ENCODE measurements at regions not wholly inside any gene's neighbourhood (a gene's known extent, or its start where the extent isn't known, plus 50 kb on each side); places are given as distances from the start of the nearest gene placed in this dataset.

DNA sequence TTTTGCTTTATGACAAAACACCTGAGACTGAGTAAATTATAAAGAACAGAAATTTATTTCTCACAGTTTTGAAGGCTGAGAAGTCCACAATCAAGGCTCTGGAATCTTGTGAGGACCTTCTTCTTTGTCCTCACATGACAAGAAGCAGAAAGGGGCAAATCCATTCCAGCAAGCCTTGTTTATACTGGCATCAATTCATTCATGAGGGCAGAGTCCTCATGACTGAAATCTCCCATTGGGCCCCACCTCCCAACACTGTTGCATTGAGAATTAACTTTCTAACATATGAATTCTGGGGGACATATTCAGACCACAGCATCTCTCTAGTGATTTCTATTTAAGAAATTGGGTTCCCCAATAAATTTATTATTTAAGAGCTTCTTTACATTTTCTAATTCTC, 395.4 kb downstream of the AR start:
- no peak overlapping the region for H3K9ac ChIP-seq (ENCODE audit: low read depth, low read length)
- no peak overlapping the region for H3K23ac ChIP-seq (ENCODE audit: low read depth, low read length)
- no peak overlapping the region for H3K56ac ChIP-seq (ENCODE audit: extremely low read depth, insufficient read depth, low read length)
- dilution Hi-C loops (cut with HindIII; ENCODE audit: low sequenced_read_pairs, unreplicated experiment): no loop called here
- H2BK120ac ChIP-seq (ENCODE audit: low read depth, low read length): no peak overlapping the region
- no peak overlapping the region for H2AFZ ChIP-seq (replicated peaks; ENCODE audit: low read length, poor library complexity)
- no peak overlapping the region for H3K14ac ChIP-seq (replicated peaks; ENCODE audit: low read depth, low read length)
- H3K79me1 ChIP-seq (ENCODE audit: low read depth in 1 of 2, low read length in 2 of 2): no peaks in the 10 kb centered on the region
- H3K36me3 ChIP-seq (ENCODE audit: control insufficient read depth, insufficient read depth, low read length): no peaks in the 10 kb centered on the region
- H3K4me1 ChIP-seq (ENCODE audit: control insufficient read depth, insufficient read depth, low read length): no peaks in the 10 kb centered on the region
- DNase-seq (no peak), ATAC-seq (ENCODE audit: low read depth) (no peak)
- POLR2A ChIA-PET (ENCODE audit: unreplicated experiment): no interaction called here
- H4K5ac ChIP-seq (ENCODE audit: low read depth, low read length): no peak overlapping the region
- no peak overlapping the region for H4K91ac ChIP-seq (ENCODE audit: insufficient read depth, low read depth, low read length)
- H2BK15ac ChIP-seq (ENCODE audit: low read depth, low read length): no peak overlapping the region
- no peak overlapping the region for H2AK5ac ChIP-seq (ENCODE audit: low read depth, low read length)
- no peaks in the 10 kb centered on the region for H3K27me3 ChIP-seq (ENCODE audit: control insufficient read depth, insufficient read depth, low read length)
- no peak overlapping the region for H3K4ac ChIP-seq (ENCODE audit: low read depth, low read length)
- no TSS peak for BruUV-seq (replicated peaks)
- no peaks in the 10 kb centered on the region for H3K9me3 ChIP-seq (ENCODE audit: control insufficient read depth, insufficient read depth, low read length)
- in situ Hi-C loops (cut with MboI; ENCODE audit: low sequenced_read_pairs): no loop called here
- no peak overlapping the region for H2BK20ac ChIP-seq (ENCODE audit: low read depth, low read length)
- H2AK9ac ChIP-seq (replicated peaks; ENCODE audit: low read depth, low read length, poor library complexity): no peak overlapping the region
- H3K27ac ChIP-seq (ENCODE audit: insufficient read depth, low read length): no peak overlapping the region
- no peaks in the 10 kb centered on the region for H3K9me1 ChIP-seq (ENCODE audit: insufficient read depth, low read length)
- no peak for TF ChIP-seq RCOR1 (IDR thresholded peaks at IDR 0.05; ENCODE audit: insufficient replicate concordance, low read length)
- TF ChIP-seq, protein P1, sequence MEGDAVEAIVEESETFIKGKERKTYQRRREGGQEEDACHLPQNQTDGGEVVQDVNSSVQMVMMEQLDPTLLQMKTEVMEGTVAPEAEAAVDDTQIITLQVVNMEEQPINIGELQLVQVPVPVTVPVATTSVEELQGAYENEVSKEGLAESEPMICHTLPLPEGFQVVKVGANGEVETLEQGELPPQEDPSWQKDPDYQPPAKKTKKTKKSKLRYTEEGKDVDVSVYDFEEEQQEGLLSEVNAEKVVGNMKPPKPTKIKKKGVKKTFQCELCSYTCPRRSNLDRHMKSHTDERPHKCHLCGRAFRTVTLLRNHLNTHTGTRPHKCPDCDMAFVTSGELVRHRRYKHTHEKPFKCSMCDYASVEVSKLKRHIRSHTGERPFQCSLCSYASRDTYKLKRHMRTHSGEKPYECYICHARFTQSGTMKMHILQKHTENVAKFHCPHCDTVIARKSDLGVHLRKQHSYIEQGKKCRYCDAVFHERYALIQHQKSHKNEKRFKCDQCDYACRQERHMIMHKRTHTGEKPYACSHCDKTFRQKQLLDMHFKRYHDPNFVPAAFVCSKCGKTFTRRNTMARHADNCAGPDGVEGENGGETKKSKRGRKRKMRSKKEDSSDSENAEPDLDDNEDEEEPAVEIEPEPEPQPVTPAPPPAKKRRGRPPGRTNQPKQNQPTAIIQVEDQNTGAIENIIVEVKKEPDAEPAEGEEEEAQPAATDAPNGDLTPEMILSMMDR (conservative IDR thresholded peaks at IDR 0.05; ENCODE audit: low read depth, low read length): no peak
- TF ChIP-seq, protein P2, sequence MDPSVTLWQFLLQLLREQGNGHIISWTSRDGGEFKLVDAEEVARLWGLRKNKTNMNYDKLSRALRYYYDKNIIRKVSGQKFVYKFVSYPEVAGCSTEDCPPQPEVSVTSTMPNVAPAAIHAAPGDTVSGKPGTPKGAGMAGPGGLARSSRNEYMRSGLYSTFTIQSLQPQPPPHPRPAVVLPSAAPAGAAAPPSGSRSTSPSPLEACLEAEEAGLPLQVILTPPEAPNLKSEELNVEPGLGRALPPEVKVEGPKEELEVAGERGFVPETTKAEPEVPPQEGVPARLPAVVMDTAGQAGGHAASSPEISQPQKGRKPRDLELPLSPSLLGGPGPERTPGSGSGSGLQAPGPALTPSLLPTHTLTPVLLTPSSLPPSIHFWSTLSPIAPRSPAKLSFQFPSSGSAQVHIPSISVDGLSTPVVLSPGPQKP (IDR thresholded peaks at IDR 0.05; ENCODE audit: borderline replicate concordance, low read depth, low read length): no peak
- TF ChIP-seq NFE2L2 (IDR thresholded peaks at IDR 0.05; ENCODE audit: low read depth, low read length): no peak
- TF ChIP-seq MXI1 (IDR thresholded peaks at IDR 0.05; ENCODE audit: borderline replicate concordance, low read depth, low read length): no peak
- no peak for TF ChIP-seq POLR2A (IDR thresholded peaks at IDR 0.05; ENCODE audit: low read depth, low read length)
- H4K8ac ChIP-seq (ENCODE audit: low read depth in 2 of 2, low read length in 2 of 2): no peak overlapping the region
- H2BK5ac ChIP-seq (ENCODE audit: low read depth, low read length, poor library complexity, severe bottlenecking): no peak overlapping the region
- H4K20me1 ChIP-seq (ENCODE audit: insufficient read depth, low read length): no peaks in the 10 kb centered on the region
- CTCF ChIA-PET: no interaction called here
- intact Hi-C loops (cut with micrococcal nuclease): no loop called here
- H3K4me3 ChIP-seq (ENCODE audit: insufficient read depth, low read depth, low read length): no peak overlapping the region
- no peak overlapping the region for H3K18ac ChIP-seq (ENCODE audit: low read depth, low read length)
- no peak overlapping the region for H3K4me2 ChIP-seq (ENCODE audit: low read depth, low read length)
